ENCODE measurements at regions not wholly inside any gene's neighbourhood (a gene's known extent, or its start where the extent isn't known, plus 50 kb on each side); places are given as distances from the start of the nearest gene placed in this dataset.

- ChIA-PET CTCF (ENCODE audit: partially characterized antibody) (no interaction called here), POLR2A (ENCODE audit: partially characterized antibody) (no interaction called here)
- H4K91ac ChIP-seq (replicated peaks; ENCODE audit: insufficient read length, low read length): no peak overlapping the region
- no peak overlapping the region for H2BK120ac ChIP-seq (replicated peaks; ENCODE audit: low read depth, low read length)
- H3K56ac ChIP-seq (replicated peaks; ENCODE audit: insufficient read length, low read depth, low read length): no peak overlapping the region
- H3K4me1 ChIP-seq (replicated peaks in 1 of 4; ENCODE audit: control insufficient read depth in 3 of 4, insufficient read depth in 4 of 4, low read length in 3 of 4): no peaks in the 10 kb centered on the region
- H3K27me3 ChIP-seq (replicated peaks in 1 of 4; ENCODE audit: control insufficient read depth in 3 of 4, extremely low read depth in 1 of 4, insufficient read depth in 3 of 4, low read length in 3 of 4): no peaks in the 10 kb centered on the region
- no peak overlapping the region for H2AFZ ChIP-seq (ENCODE audit: low read length)
- TF ChIP-seq EZH2 (IDR thresholded peaks at IDR 0.05; ENCODE audit: low read depth, low read length, severe bottlenecking) (no peak), NANOG (IDR thresholded peaks at IDR 0.05; ENCODE audit: insufficient read depth, low read depth, low read length, poor library complexity, severe bottlenecking) (no peak), BCL11A (IDR thresholded peaks at IDR 0.05; ENCODE audit: low read depth in 2 of 2, low read length in 2 of 2) (no peak), TAF7 (optimal IDR thresholded peaks at IDR 0.05; ENCODE audit: borderline replicate concordance, low read depth, low read length) (no peak), FOSL1 (IDR thresholded peaks at IDR 0.05; ENCODE audit: insufficient read depth, low read depth, low read length) (no peak), BRCA1 (IDR thresholded peaks at IDR 0.05; ENCODE audit: low read depth, low read length) (no peak), POLR2A (IDR thresholded peaks at IDR 0.05; ENCODE audit: control extremely low read depth in 1 of 2, low read depth in 2 of 2, low read length in 2 of 2) (no peak), SRF (IDR thresholded peaks at IDR 0.05; ENCODE audit: low read depth, low read length) (no peak)
- no peaks in the 10 kb centered on the region for H4K20me1 ChIP-seq (replicated peaks in 1 of 2; ENCODE audit: control insufficient read depth in 1 of 2, insufficient read depth in 2 of 2, low read length in 2 of 2)
- no peak for DNase-seq (ENCODE audit: low read depth in 1 of 2, low spot score in 2 of 2)
- no peaks in the 10 kb centered on the region for H3K23me2 ChIP-seq (ENCODE audit: low read depth, low read length)
- H3K79me2 ChIP-seq (ENCODE audit: control insufficient read depth in 1 of 2, insufficient read depth in 2 of 2, low read length in 2 of 2): no peaks in the 10 kb centered on the region
- H3K23ac ChIP-seq (ENCODE audit: insufficient read length): no peak overlapping the region
- no peak overlapping the region for H2BK20ac ChIP-seq (ENCODE audit: low read length)
- no peak overlapping the region for H3K4me3 ChIP-seq (ENCODE audit: extremely low read depth in 1 of 4, insufficient read depth in 2 of 4, low read depth in 3 of 4, low read length in 4 of 4)
- H3K9ac ChIP-seq (replicated peaks in 1 of 4; ENCODE audit: extremely low read depth in 1 of 4, low read depth in 3 of 4, low read length in 3 of 4): no peak overlapping the region
- H4K5ac ChIP-seq (ENCODE audit: insufficient read length, low read depth, low read length): no peak overlapping the region
- no peak overlapping the region for H2BK5ac ChIP-seq (ENCODE audit: low read depth, low read length)
- FAIRE-seq: no peak
- H4K8ac ChIP-seq (ENCODE audit: extremely low read depth, insufficient read depth, low read length): no peak overlapping the region
- no peaks in the 10 kb centered on the region; a peak in 1 of 8 replicates for H3K36me3 ChIP-seq (ENCODE audit: control insufficient read depth in 2 of 4, insufficient read depth in 4 of 4, low read length in 3 of 4)
- H3K18ac ChIP-seq (ENCODE audit: extremely low read depth, low read length): no peak overlapping the region
- H3K14ac ChIP-seq (ENCODE audit: insufficient read length): no peak overlapping the region
- H3K4ac ChIP-seq (replicated peaks; ENCODE audit: insufficient read length, low read depth, low read length): no peak overlapping the region
- no peak overlapping the region for H2AK5ac ChIP-seq (ENCODE audit: low read depth, low read length)
- no peaks in the 10 kb centered on the region for H3K79me1 ChIP-seq (ENCODE audit: low read depth, low read length)
- no peak overlapping the region for H3K27ac ChIP-seq (ENCODE audit: low read depth, low read length)
- peaks cover 9 to 12% of the 10 kb centered on the region in 2 experiments; a peak in 3 of 4 replicates for H3K9me3 ChIP-seq (ENCODE audit: insufficient read depth in 2 of 2, low read depth in 1 of 2, low read length in 1 of 2)
- no peak overlapping the region for H2BK15ac ChIP-seq (ENCODE audit: low read length)
- H2BK12ac ChIP-seq (ENCODE audit: low read depth, low read length): no peak overlapping the region
- H3K4me2 ChIP-seq (ENCODE audit: insufficient read depth in 1 of 2, low read depth in 2 of 2, low read length in 2 of 2): no peak overlapping the region
These were observed 487.2 kb downstream of the BTBD3 start for GRCh38 chr20:12404941-12405340.

All from H1 (cell line).